GM19397 (cell line): ENCODE measurements at regions not wholly inside any gene's neighbourhood (a gene's known extent, or its start where the extent isn't known, plus 50 kb on each side); places are given as distances from the start of the nearest gene placed in this dataset.
"Not testable (repeated sequence)": the region's sequence is repeated elsewhere in the genome, so short reads cannot be mapped to it uniquely, and the experiment has no call there.

Source experiments
- ATAC-seq: cut with Tn5 transposase; IDR thresholded peaks from one replicate; pipeline ENCODE4 v1.9.1; 2021; ENCODE audit warnings: mild to moderate bottlenecking, moderate library complexity; ENCODE audit not compliant: unreplicated experiment

GRCh38 chr10:77740396-77740795, 102.8 kb upstream of the KCNMA1 start:
- ATAC-seq: not testable (repeated sequence)

- ATAC-seq: no peak
These were observed 101.0 kb upstream of the KCNMA1 start for GRCh38 chr10:77738496-77739158.

- ATAC-seq: no peak
These were observed 100.0 kb upstream of the KCNMA1 start for GRCh38 chr10:77737608-77738007.

GRCh38 chr10:77735136-77735535, 97.5 kb upstream of the KCNMA1 start:
- ATAC-seq: not testable (repeated sequence)

- ATAC-seq: no peak
These were observed 94.8 kb upstream of the KCNMA1 start for GRCh38 chr10:77732213-77733003.

GRCh38 chr10:77727481-77727880, 89.9 kb upstream of the KCNMA1 start:
- ATAC-seq: no peak

GRCh38 chr10:77726732-77727131, 89.1 kb upstream of the KCNMA1 start:
- no peak for ATAC-seq

GRCh38 chr10:77726301-77726700, 88.7 kb upstream of the KCNMA1 start:
- no peak for ATAC-seq

- no peak for ATAC-seq
These were observed 87.2 kb upstream of the KCNMA1 start for GRCh38 chr10:77724820-77725219.

- no peak for ATAC-seq
These were observed 85.8 kb upstream of the KCNMA1 start for GRCh38 chr10:77723376-77723775.

GRCh38 chr10:77722956-77723355, 85.3 kb upstream of the KCNMA1 start:
- not testable (repeated sequence) for ATAC-seq

- ATAC-seq: no peak
These were observed 84.2 kb upstream of the KCNMA1 start for GRCh38 chr10:77721815-77722214.

- ATAC-seq: no peak
These were observed 81.3 kb upstream of the KCNMA1 start for GRCh38 chr10:77718957-77719356.

GRCh38 chr10:77718312-77718711, 80.7 kb upstream of the KCNMA1 start:
- not testable (repeated sequence) for ATAC-seq

GRCh38 chr10:77717336-77717735, 79.7 kb upstream of the KCNMA1 start:
- ATAC-seq: no peak

GRCh38 chr10:77716458-77717317, 79.1 kb upstream of the KCNMA1 start:
- ATAC-seq: no peak

- no peak for ATAC-seq
These were observed 77.9 kb upstream of the KCNMA1 start for GRCh38 chr10:77715536-77715935.

GRCh38 chr10:77715088-77715487, 77.5 kb upstream of the KCNMA1 start:
- no peak for ATAC-seq

- ATAC-seq: no peak
These were observed 76.1 kb upstream of the KCNMA1 start for GRCh38 chr10:77713521-77714280.

- ATAC-seq: no peak
These were observed 74.6 kb upstream of the KCNMA1 start for GRCh38 chr10:77712207-77712606.

- no peak for ATAC-seq
These were observed 74.1 kb upstream of the KCNMA1 start for GRCh38 chr10:77711683-77712049.
